Caco-2 (cell line): ENCODE measurements at regions not wholly inside any gene's neighbourhood (a gene's known extent, or its start where the extent isn't known, plus 50 kb on each side); places are given as distances from the start of the nearest gene placed in this dataset.

Source experiments
- BruUV-seq: library from RNA; stranded (reverse); fragments of 400-500 nt; replicated peaks from 2 replicates; lab custom pipeline; 2021; lab: Mats Ljungman, UMichigan
- CTCF ChIA-PET: fragments of 300-600 bp; sonication (Branson Sonifier 250); formaldehyde crosslinking; loops from one replicate; lab custom pipeline; 2022; ENCODE audit warnings: antibody characterized with exemption; lab: Charles Lee
- POLR2A ChIA-PET: fragments of 300-600 bp; sonication (Branson Sonifier 250); formaldehyde crosslinking; loops from one replicate; lab custom pipeline; 2022; ENCODE audit warnings: antibody characterized with exemption; lab: Charles Lee
- DNase-seq, 2 experiments: peaks; one replicate each; pipeline versions ENCODE4 v3.0.0 to v3.0.0-alpha.2; 2020 to 2022
- H3K27me3 ChIP-seq: replicated peaks from 2 replicates; pipeline ENCODE4 v1.6.0; 2011; ENCODE audit warnings: low read length; ENCODE audit not compliant: control insufficient read depth, insufficient read depth
- H3K36me3 ChIP-seq: 2 replicates; pipeline ENCODE4 v1.5.1; 2011; ENCODE audit warnings: low read length; ENCODE audit not compliant: control insufficient read depth, insufficient read depth
- H3K4me1 ChIP-seq: fragments of 250-450 bp; sonication (Bioruptor Pico); 2 replicates; pipeline ENCODE4 v1.5.1; 2020; ENCODE audit warnings: mild to moderate bottlenecking
- H3K4me3 ChIP-seq: 2 replicates; pipeline ENCODE4 v1.5.1; 2011; ENCODE audit warnings: low read depth, mild to moderate bottlenecking, control low read depth, low read length
- H3K9me3 ChIP-seq: fragments of 250-450 bp; sonication (Bioruptor Pico); 2 replicates; pipeline ENCODE4 v1.5.1; 2020; ENCODE audit warnings: mild to moderate bottlenecking, moderate library complexity
- H3K27ac Mint-ChIP-seq: one replicate; pipeline ENCODE4 v1.8.0; 2022; ENCODE audit warnings: mixed read lengths; ENCODE audit not compliant: unreplicated experiment
- H3K27me3 Mint-ChIP-seq: one replicate; pipeline ENCODE4 v1.8.0; 2022; ENCODE audit warnings: mixed read lengths; ENCODE audit not compliant: insufficient read depth, unreplicated experiment
- H3K36me3 Mint-ChIP-seq: one replicate; pipeline ENCODE4 v1.8.0; 2022; ENCODE audit warnings: mild to moderate bottlenecking, mixed read lengths; ENCODE audit not compliant: insufficient read depth, unreplicated experiment
- H3K4me1 Mint-ChIP-seq: one replicate; pipeline ENCODE4 v1.8.0; 2022; ENCODE audit warnings: low read depth, mixed read lengths; ENCODE audit not compliant: unreplicated experiment
- H3K4me3 Mint-ChIP-seq: one replicate; pipeline ENCODE4 v1.8.0; 2022; ENCODE audit warnings: mild to moderate bottlenecking, moderate library complexity, mixed read lengths; ENCODE audit not compliant: unreplicated experiment
- H3K9me3 Mint-ChIP-seq: one replicate; pipeline ENCODE4 v1.8.0; 2022; ENCODE audit warnings: mixed read lengths; ENCODE audit not compliant: unreplicated experiment
- intact Hi-C: fragments of 100-400 bp; cut with micrococcal nuclease; formaldehyde crosslinking; loops from one replicate; pipeline ENCODE4 v1.10.0; 2022; ENCODE audit not compliant: unreplicated experiment
- TF ChIP-seq, protein P1 (sequence below), 2 experiments: fragments of 200-600 bp in 1 of 2; IDR thresholded peaks; 1 replicate in 1 of 2; 2 replicates in 1 of 2; pipeline versions ENCODE4 v1.5.1 to v1.8.0; 2011 to 2022; ENCODE audit warnings: antibody characterized with exemption in 1 of 2, control low read depth in 1 of 2, inconsistent platforms in 1 of 2, low read depth in 1 of 2, low read length in 1 of 2, mild to moderate bottlenecking in 1 of 2, moderate library complexity in 1 of 2; ENCODE audit not compliant: insufficient read depth in 1 of 2, severe bottlenecking in 1 of 2, unreplicated experiment in 1 of 2

GRCh38 chr7:42774436-42774835 lies 137.4 kb downstream of the C7orf25 start:
- no peak overlapping the region for H3K4me3 ChIP-seq
- TF ChIP-seq, protein P1, sequence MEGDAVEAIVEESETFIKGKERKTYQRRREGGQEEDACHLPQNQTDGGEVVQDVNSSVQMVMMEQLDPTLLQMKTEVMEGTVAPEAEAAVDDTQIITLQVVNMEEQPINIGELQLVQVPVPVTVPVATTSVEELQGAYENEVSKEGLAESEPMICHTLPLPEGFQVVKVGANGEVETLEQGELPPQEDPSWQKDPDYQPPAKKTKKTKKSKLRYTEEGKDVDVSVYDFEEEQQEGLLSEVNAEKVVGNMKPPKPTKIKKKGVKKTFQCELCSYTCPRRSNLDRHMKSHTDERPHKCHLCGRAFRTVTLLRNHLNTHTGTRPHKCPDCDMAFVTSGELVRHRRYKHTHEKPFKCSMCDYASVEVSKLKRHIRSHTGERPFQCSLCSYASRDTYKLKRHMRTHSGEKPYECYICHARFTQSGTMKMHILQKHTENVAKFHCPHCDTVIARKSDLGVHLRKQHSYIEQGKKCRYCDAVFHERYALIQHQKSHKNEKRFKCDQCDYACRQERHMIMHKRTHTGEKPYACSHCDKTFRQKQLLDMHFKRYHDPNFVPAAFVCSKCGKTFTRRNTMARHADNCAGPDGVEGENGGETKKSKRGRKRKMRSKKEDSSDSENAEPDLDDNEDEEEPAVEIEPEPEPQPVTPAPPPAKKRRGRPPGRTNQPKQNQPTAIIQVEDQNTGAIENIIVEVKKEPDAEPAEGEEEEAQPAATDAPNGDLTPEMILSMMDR (IDR thresholded peaks at IDR 0.05; ENCODE audit: insufficient read depth in 1 of 2, low read depth in 1 of 2, low read length in 1 of 2, severe bottlenecking in 1 of 2, unreplicated experiment in 1 of 2) = no peak
- Mint-ChIP-seq H3K27me3 (peaks cover 6% of the 10 kb centered on the region), H3K36me3 (no peaks in the 10 kb centered on the region), H3K4me1 (no peaks in the 10 kb centered on the region), H3K27ac (no peak overlapping the region), H3K4me3 (no peak overlapping the region), H3K9me3 (no peaks in the 10 kb centered on the region)
- H3K9me3 ChIP-seq = no peaks in the 10 kb centered on the region
- DNase-seq = no peak
- H3K27me3 ChIP-seq = no peaks in the 10 kb centered on the region
- BruUV-seq = no TSS peak
- no peaks in the 10 kb centered on the region for H3K4me1 ChIP-seq
- no peaks in the 10 kb centered on the region for H3K36me3 ChIP-seq
- ChIA-PET POLR2A (no interaction called here), CTCF (no interaction called here)
- intact Hi-C loops = no loop called here

GRCh38 chr7:42770114-42770513 lies 141.8 kb downstream of the C7orf25 start:
- no TSS peak for BruUV-seq
- H3K4me3 ChIP-seq = no peak overlapping the region
- no peaks in the 10 kb centered on the region for H3K36me3 Mint-ChIP-seq

GRCh38 chr7:42768045-42768444 lies 143.8 kb downstream of the C7orf25 start:
- CTCF ChIA-PET = no interaction called here
- H3K9me3 ChIP-seq = no peaks in the 10 kb centered on the region
- no peaks in the 10 kb centered on the region for H3K36me3 Mint-ChIP-seq
- POLR2A ChIA-PET = no interaction called here
- no peaks in the 10 kb centered on the region for H3K9me3 Mint-ChIP-seq
- H3K27me3 Mint-ChIP-seq = peaks cover 20% of the 10 kb centered on the region
- H3K4me1 Mint-ChIP-seq = no peaks in the 10 kb centered on the region
- TF ChIP-seq, protein P1 (IDR thresholded peaks at IDR 0.05; ENCODE audit: insufficient read depth in 1 of 2, low read depth in 1 of 2, low read length in 1 of 2, severe bottlenecking in 1 of 2, unreplicated experiment in 1 of 2) = no peak
- H3K27me3 ChIP-seq = no peaks in the 10 kb centered on the region
- no TSS peak for BruUV-seq
- no peaks in the 10 kb centered on the region for H3K4me1 ChIP-seq
- no peak for DNase-seq
- no peak overlapping the region for H3K27ac Mint-ChIP-seq
- no peak overlapping the region for H3K4me3 ChIP-seq
- H3K4me3 Mint-ChIP-seq = no peak overlapping the region
- H3K36me3 ChIP-seq = no peaks in the 10 kb centered on the region
- intact Hi-C loops = no loop called here

More at GRCh38 chr7:42770114-42770513, 141.8 kb downstream of the C7orf25 start:
- Mint-ChIP-seq H3K4me3 (no peak overlapping the region), H3K27ac (no peak overlapping the region), H3K4me1 (no peaks in the 10 kb centered on the region), H3K27me3 (peaks cover 10% of the 10 kb centered on the region), H3K9me3 (no peaks in the 10 kb centered on the region)
- Histone ChIP-seq H3K36me3 (no peaks in the 10 kb centered on the region), H3K9me3 (no peaks in the 10 kb centered on the region), H3K4me1 (no peaks in the 10 kb centered on the region), H3K27me3 (no peaks in the 10 kb centered on the region)
- no peak for DNase-seq
- intact Hi-C loops = no loop called here
- ChIA-PET POLR2A (no interaction called here), CTCF (no interaction called here)
- TF ChIP-seq, protein P1 (IDR thresholded peaks at IDR 0.05; ENCODE audit: insufficient read depth in 1 of 2, low read depth in 1 of 2, low read length in 1 of 2, severe bottlenecking in 1 of 2, unreplicated experiment in 1 of 2) = no peak
